GM06990 (cell line): ENCODE measurements at regions not wholly inside any gene's neighbourhood (a gene's known extent, or its start where the extent isn't known, plus 50 kb on each side); places are given as distances from the start of the nearest gene placed in this dataset.

Experiments
- DNase-seq: peaks from one replicate; pipeline ENCODE4 v3.0.0-alpha.2; 2011; ENCODE audit not compliant: insufficient read length; ENCODE audit errors: extremely low read depth
- H3K27me3 ChIP-seq: replicated peaks from 2 replicates; pipeline ENCODE4 v1.6.0; 2011; ENCODE audit warnings: low read length; ENCODE audit not compliant: control insufficient read depth, insufficient read depth
- H3K36me3 ChIP-seq: 2 replicates; pipeline ENCODE4 v1.5.1; 2011; ENCODE audit warnings: low read length; ENCODE audit not compliant: control insufficient read depth, insufficient read depth
- H3K4me3 ChIP-seq: replicated peaks from 2 replicates; pipeline ENCODE4 v1.5.1; 2011; ENCODE audit warnings: low read depth, mild to moderate bottlenecking, control low read depth, low read length
- CTCF ChIP-seq: IDR thresholded peaks from 2 replicates; pipeline ENCODE4 v1.5.1; 2011; ENCODE audit warnings: low read length, control low read depth, mild to moderate bottlenecking, inconsistent platforms; ENCODE audit not compliant: insufficient read depth, poor library complexity, severe bottlenecking

- no peaks in the 10 kb centered on the region for H3K27me3 ChIP-seq
- no peak overlapping the region for H3K4me3 ChIP-seq
- no peak for DNase-seq
Observed at GRCh38 chr6:139593081-139593480, 218.6 kb upstream of the CITED2 start.

GRCh38 chr6:139592011-139592410, 217.6 kb upstream of the CITED2 start:
- no peaks in the 10 kb centered on the region for H3K36me3 ChIP-seq
- no peak overlapping the region for H3K4me3 ChIP-seq
- TF ChIP-seq CTCF: no peak
- no peak for DNase-seq
- H3K27me3 ChIP-seq: no peaks in the 10 kb centered on the region

More at GRCh38 chr6:139593081-139593480, 218.6 kb upstream of the CITED2 start:
- no peaks in the 10 kb centered on the region for H3K36me3 ChIP-seq
- no peak for TF ChIP-seq CTCF

- TF ChIP-seq CTCF: no peak
- H3K27me3 ChIP-seq: no peaks in the 10 kb centered on the region
- DNase-seq: no peak
- H3K4me3 ChIP-seq: no peak overlapping the region
- H3K36me3 ChIP-seq: no peaks in the 10 kb centered on the region
Observed at GRCh38 chr6:139591075-139591865, 216.8 kb upstream of the CITED2 start.

- no peaks in the 10 kb centered on the region for H3K36me3 ChIP-seq
- no peaks in the 10 kb centered on the region for H3K27me3 ChIP-seq
- TF ChIP-seq CTCF: no peak
- H3K4me3 ChIP-seq: no peak overlapping the region
- DNase-seq: no peak
Observed at GRCh38 chr6:139590206-139590605, 215.8 kb upstream of the CITED2 start.

GRCh38 chr6:139588734-139589593, 214.5 kb upstream of the CITED2 start:
- no peak for DNase-seq
- TF ChIP-seq CTCF: no peak
- Histone ChIP-seq H3K27me3 (no peaks in the 10 kb centered on the region), H3K36me3 (no peaks in the 10 kb centered on the region), H3K4me3 (no peak overlapping the region)
